ENCODE measurements at regions not wholly inside any gene's neighbourhood (a gene's known extent, or its start where the extent isn't known, plus 50 kb on each side); places are given as distances from the start of the nearest gene placed in this dataset.

- TF ChIP-seq CTCF (IDR thresholded peaks at IDR 0.05; ENCODE audit: extremely low read depth in 1 of 2, insufficient read depth in 1 of 2, low read depth in 1 of 2, low read length in 2 of 2): no peak
- no peak for TF ChIP-seq EZH2 (IDR thresholded peaks at IDR 0.05; ENCODE audit: borderline replicate concordance, low read depth, low read length, severe bottlenecking)
- TF ChIP-seq POLR2A (IDR thresholded peaks at IDR 0.05; ENCODE audit: low read depth, low read length): no peak
- no peak for TF ChIP-seq GATA2 (IDR thresholded peaks at IDR 0.05; ENCODE audit: insufficient read depth, insufficient read length, low read depth, low read length)
- no peak for TF ChIP-seq MYC (IDR thresholded peaks at IDR 0.05; ENCODE audit: low read depth, low read length)
- TF ChIP-seq FOS (IDR thresholded peaks at IDR 0.05; ENCODE audit: borderline replicate concordance, insufficient read depth, low read length): peak; percentile 24
- no peak for TF ChIP-seq JUN (IDR thresholded peaks at IDR 0.05; ENCODE audit: borderline replicate concordance, insufficient read depth, insufficient read length, low read depth)
- no peak for TF ChIP-seq POLR2AphosphoS5 (IDR thresholded peaks at IDR 0.05; ENCODE audit: insufficient read depth, low read depth, low read length)
- no peak for TF ChIP-seq MAX (IDR thresholded peaks at IDR 0.05; ENCODE audit: insufficient read depth, insufficient read length)
These were observed 410.3 kb upstream of the ZNF385D start for GRCh38 chr3:22161315-22161714.

Data from endothelial cell of umbilical vein (primary cell).